HG02678 (cell line): ENCODE measurements at regions not wholly inside any gene's neighbourhood (a gene's known extent, or its start where the extent isn't known, plus 50 kb on each side); places are given as distances from the start of the nearest gene placed in this dataset.

Source experiments
- ATAC-seq: cut with Tn5 transposase; IDR thresholded peaks from one replicate; pipeline ENCODE4 v1.9.1; 2021; ENCODE audit warnings: mild to moderate bottlenecking, moderate library complexity; ENCODE audit not compliant: unreplicated experiment

- no peak for ATAC-seq
Measured at GRCh38 chrY:15624370-15624769, 1100.0 kb downstream of the NLGN4Y start.

DNA sequence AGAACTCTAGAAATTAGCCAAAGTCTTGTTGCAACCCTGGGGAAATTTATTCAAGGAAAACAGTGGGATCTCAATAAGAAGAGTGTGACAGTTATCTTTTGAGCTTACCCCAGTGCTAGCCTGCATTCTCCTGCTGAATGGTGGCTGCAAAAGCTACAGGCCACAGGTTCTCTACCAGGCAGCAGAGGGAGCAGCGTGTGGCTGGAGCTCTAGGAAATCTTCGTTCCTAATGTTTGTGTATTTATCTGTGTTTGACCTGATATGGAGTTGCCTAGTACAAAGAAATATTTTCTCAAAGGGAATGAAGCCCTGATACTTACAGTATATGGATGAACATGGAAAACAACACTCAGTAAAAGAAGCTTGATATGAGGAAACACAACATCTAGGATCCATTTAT lies 1100.6 kb downstream of the NLGN4Y start:
- ATAC-seq = no peak

DNA sequence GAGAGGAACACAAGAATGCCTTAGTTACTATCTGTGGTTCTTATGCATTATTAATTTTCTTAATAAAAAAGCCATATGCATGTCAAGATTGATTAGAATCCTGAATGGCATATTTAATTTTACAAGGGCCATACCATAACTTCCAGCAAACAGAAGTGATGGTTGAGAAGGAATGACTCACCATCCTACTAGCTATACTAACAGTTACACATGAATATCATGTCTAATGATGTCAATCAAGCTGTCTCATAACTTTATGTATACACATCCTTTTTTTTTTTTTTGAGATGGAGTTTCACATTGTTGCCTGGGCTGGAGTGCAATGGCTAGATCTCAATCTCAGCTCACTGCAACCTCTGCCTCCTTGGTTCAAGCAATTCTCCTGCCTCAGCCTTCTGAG lies 1123.9 kb downstream of the NLGN4Y start:
- no peak for ATAC-seq

DNA sequence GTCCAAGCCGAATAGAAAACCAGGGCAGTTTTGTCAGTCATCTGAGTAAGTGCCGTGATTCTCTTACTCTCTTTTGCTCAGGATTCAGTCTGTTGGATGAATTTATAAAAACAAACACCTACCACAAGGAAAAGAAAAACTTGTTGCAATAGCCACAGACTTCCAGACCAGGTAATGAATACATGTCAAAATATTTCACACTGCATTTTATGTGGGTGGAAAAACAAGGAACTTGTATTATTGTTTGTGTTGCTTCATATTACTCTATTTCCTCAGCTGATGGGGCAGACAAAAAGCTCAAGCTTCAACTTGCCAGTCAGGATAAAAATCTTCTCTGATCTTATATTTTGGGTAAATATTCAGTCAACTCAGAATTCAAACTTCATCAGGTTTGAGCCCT lies 1125.7 kb downstream of the NLGN4Y start:
- no peak for ATAC-seq

DNA sequence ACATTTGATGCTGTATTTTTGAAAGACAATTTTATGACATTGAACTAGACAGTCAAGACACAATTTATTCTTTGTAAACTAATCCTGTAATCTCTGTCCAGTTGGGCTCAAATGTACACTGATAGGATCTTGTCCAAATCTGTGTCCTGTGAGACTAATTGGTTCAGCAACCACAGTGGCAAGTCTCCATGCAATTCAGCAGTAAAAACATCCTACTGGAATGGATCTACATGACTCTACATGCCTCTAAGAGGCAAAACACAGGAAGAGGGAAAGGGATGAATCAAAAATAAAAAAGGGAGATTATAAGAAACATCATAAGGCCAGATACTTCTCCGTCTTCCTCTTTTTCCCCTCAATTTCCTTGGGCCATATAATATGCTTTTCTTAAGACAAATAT lies 1164.2 kb downstream of the NLGN4Y start:
- ATAC-seq = no peak

DNA sequence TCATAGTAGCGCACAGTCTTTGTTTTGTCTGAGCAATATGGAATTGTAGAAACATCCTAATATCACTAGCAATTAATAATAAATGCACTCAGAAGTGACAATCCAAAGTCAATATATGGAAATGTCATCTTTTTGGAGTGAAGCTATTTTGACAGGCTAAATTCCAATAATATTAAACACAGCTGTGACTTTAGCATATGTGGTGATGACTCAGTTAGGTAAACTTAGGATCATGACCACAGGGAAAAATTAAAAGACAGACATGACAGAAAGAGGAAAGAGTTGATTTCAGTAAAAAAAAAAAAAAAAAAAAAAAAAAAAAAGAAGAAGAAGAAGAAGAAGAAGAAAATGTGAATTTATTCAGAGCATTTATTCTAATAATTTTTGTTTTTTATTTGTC lies 1165.7 kb downstream of the NLGN4Y start:
- no peak for ATAC-seq

- no peak for ATAC-seq
Measured at GRCh38 chrY:15702131-15702530, 1177.8 kb downstream of the NLGN4Y start.

DNA sequence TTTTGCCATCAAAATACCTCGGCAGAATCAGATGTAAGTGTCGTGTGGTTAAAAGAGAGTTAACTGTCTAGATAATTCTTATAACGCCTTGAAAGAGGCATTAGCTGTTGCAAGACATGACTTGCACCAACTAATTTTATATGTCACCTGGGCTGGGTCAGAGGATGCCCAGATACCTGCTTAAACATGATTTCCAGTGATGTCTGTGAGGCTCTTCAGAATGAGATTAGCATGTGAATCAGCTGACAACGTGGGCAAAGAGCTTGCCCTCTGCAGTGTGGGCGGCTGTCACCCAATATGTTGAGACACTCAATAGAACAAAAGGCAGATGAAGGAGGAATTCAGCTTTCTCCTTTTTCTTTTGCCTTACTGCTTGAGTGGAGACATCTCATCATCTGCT lies 1180.6 kb downstream of the NLGN4Y start:
- ATAC-seq = no peak

GRCh38 chrY:15749533-15750433 lies 1225.5 kb downstream of the NLGN4Y start:
- no peak for ATAC-seq

DNA sequence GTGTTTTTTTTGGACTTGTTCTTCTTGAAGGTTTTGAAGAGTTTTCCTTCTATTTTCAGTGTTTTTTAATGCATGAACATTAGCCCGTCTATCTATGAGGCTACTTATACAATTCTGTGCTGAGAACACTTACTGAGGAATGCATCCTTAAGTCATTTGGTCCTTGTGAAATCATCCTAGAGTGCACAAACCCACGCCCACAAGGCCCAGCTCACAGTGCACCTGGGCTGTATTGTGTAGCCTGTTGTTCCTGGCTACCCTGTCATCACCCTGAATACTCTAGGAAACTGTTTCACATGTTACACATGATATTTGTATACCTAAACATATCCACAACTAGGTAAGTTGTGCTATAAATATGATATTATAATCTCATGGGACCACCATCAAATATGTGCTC lies 1226.7 kb downstream of the NLGN4Y start:
- no peak for ATAC-seq

DNA sequence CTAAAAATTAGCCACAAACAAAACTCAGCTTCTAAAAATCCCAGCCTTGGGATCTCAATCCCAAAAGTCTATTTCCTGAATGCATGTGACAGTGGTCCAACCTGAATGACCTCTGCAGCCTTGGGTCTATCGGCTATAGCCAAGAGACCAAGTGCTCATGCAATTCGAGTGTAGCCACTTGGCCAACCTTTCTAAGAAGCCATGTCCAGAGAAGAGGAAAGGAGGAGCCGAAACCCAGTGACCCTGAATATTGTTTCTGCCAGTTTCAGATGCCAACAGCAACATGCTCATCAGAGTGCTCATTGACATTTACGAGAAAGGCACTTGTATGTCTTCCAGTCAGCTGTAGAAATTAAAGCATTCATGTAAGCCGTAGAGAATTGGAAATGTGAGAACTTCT lies 1231.9 kb downstream of the NLGN4Y start:
- ATAC-seq = no peak

DNA sequence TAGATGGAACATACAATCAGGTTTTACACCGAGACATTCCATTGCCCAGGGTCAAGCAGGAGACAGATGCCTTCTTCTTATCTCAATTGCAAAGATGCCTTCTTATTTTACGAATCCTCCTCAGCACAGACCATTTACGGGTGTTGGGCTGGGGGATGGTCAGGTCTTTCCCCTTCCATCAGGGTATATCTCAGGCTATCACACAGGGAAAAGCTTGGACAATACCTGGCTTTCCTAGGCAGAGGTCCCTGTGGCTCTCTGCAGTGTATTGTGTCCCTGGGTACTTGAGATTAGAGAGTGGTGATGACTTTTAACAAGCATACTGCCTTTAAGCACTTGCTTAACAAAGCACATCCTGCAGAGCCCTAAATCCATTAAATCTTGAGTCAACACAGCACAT lies 1249.2 kb downstream of the NLGN4Y start:
- ATAC-seq = no peak

DNA sequence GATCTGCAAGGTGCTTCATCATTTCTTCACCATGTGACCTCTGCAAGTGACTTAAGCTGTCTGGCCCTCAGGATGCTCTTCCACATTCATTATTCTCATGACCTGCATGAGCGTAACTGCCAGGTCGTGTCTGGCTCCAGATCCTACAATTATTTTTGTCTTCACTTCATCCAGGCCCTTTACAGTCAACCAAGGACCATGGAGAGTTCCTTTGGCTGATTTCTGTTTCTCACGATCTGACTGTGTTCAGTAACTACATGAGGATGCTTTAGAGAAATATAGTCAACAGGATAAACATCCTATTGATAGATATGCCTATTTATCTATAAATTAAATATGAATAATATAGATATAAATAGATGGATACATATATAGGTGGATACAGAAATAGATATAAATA lies 1251.6 kb downstream of the NLGN4Y start:
- ATAC-seq = no peak

- no peak for ATAC-seq
Measured at GRCh38 chrY:15779891-15780290, 1255.6 kb downstream of the NLGN4Y start.

- no peak for ATAC-seq
Measured at GRCh38 chrY:15800021-15800420, 1275.7 kb downstream of the NLGN4Y start.

- no peak for ATAC-seq
Measured at GRCh38 chrY:15805985-15806384, 1281.7 kb downstream of the NLGN4Y start.

GRCh38 chrY:15814241-15814640 lies 1289.9 kb downstream of the NLGN4Y start:
- no peak for ATAC-seq
